Activated CD4-positive, alpha-beta T cell treated with anti-CD3 and anti-CD28 coated beads for 36 hours (primary cell): ENCODE measurements at regions not wholly inside any gene's neighbourhood (a gene's known extent, or its start where the extent isn't known, plus 50 kb on each side); places are given as distances from the start of the nearest gene placed in this dataset.

Experiments
- ATAC-seq: fragments of 200-7000 bp; cut with Tn5 transposase; one replicate; pipeline ENCODE4 v1.10.0; 2021; ENCODE audit warnings: mild to moderate bottlenecking, moderate library complexity
- CTCF ChIA-PET: fragments of 350-600 bp; sonication (Branson Sonifier 250); formaldehyde crosslinking; loops from one replicate; lab custom pipeline; 2021; ENCODE audit warnings: antibody characterized with exemption; lab: Charles Lee
- POLR2A ChIA-PET: fragments of 350-600 bp; sonication (Branson Sonifier 250); formaldehyde crosslinking; loops from one replicate; lab custom pipeline; 2021; ENCODE audit warnings: antibody characterized with exemption, inconsistent platforms; lab: Charles Lee
- DNase-seq: peaks from one replicate; pipeline ENCODE4 v3.0.0-alpha.2; 2020
- H3K27ac Mint-ChIP-seq: one replicate; pipeline ENCODE4 v1.8.0; 2021; ENCODE audit warnings: mixed read lengths
- H3K27me3 Mint-ChIP-seq: one replicate; pipeline ENCODE4 v1.8.0; 2021; ENCODE audit warnings: mixed read lengths
- H3K36me3 Mint-ChIP-seq: one replicate; pipeline ENCODE4 v1.8.0; 2021; ENCODE audit warnings: low read depth, mixed read lengths
- H3K4me1 Mint-ChIP-seq: one replicate; pipeline ENCODE4 v1.8.0; 2021; ENCODE audit warnings: mixed read lengths
- H3K4me3 Mint-ChIP-seq: one replicate; pipeline ENCODE4 v1.8.0; 2021; ENCODE audit warnings: mild to moderate bottlenecking, moderate library complexity, mixed read lengths
- H3K9me3 Mint-ChIP-seq: one replicate; pipeline ENCODE4 v1.8.0; 2021; ENCODE audit warnings: low read depth, mixed read lengths
- intact Hi-C, 2 experiments: fragments of 100-400 bp; cut with DNase I in 1 of 2; cut with micrococcal nuclease in 1 of 2; formaldehyde crosslinking; loops; one replicate each; pipeline versions ENCODE4 v1.14.2 to v1.15.1; 2022 to 2024; cut with DNase I, micrococcal nuclease

GRCh38 chr12:16415155-16415554 lies 67.7 kb downstream of the MGST1 start:
- DNase-seq = no peak
- no peak for ATAC-seq
- H3K4me3 Mint-ChIP-seq = no peak overlapping the region
- H3K27me3 Mint-ChIP-seq = no peaks in the 10 kb centered on the region
- CTCF ChIA-PET = no interaction called here
- no peaks in the 10 kb centered on the region for H3K4me1 Mint-ChIP-seq
- H3K27ac Mint-ChIP-seq = no peak overlapping the region
- POLR2A ChIA-PET = no interaction called here
- intact Hi-C loops = no loop called here
- no peaks in the 10 kb centered on the region for H3K36me3 Mint-ChIP-seq
- no peaks in the 10 kb centered on the region for H3K9me3 Mint-ChIP-seq

- Mint-ChIP-seq H3K4me3 (no peak overlapping the region), H3K27me3 (no peaks in the 10 kb centered on the region), H3K9me3 (peaks cover 4% of the 10 kb centered on the region), H3K4me1 (no peaks in the 10 kb centered on the region), H3K27ac (no peak overlapping the region), H3K36me3 (no peaks in the 10 kb centered on the region)
- intact Hi-C loops = no loop called here
- ChIA-PET POLR2A (no interaction called here), CTCF (no interaction called here)
- DNase-seq (no peak), ATAC-seq (no peak)
Observed at GRCh38 chr12:16417058-16417457, 69.6 kb downstream of the MGST1 start.

GRCh38 chr12:16421806-16422205 lies 74.4 kb downstream of the MGST1 start:
- POLR2A ChIA-PET = no interaction called here
- ATAC-seq (no peak), DNase-seq (no peak)
- intact Hi-C loops = no loop called here
- H3K27ac Mint-ChIP-seq = no peak overlapping the region
- H3K4me1 Mint-ChIP-seq = no peaks in the 10 kb centered on the region
- no peak overlapping the region for H3K4me3 Mint-ChIP-seq
- H3K27me3 Mint-ChIP-seq = no peaks in the 10 kb centered on the region
- no peaks in the 10 kb centered on the region for H3K36me3 Mint-ChIP-seq
- peaks cover 4% of the 10 kb centered on the region for H3K9me3 Mint-ChIP-seq
- CTCF ChIA-PET = no interaction called here

- POLR2A ChIA-PET = no interaction called here
Observed at GRCh38 chr12:16424531-16424930, 77.1 kb downstream of the MGST1 start.

GRCh38 chr12:16435875-16436554 lies 88.6 kb downstream of the MGST1 start:
- Mint-ChIP-seq H3K36me3 (no peaks in the 10 kb centered on the region), H3K4me1 (no peaks in the 10 kb centered on the region), H3K27ac (no peak overlapping the region), H3K4me3 (no peak overlapping the region), H3K27me3 (no peaks in the 10 kb centered on the region), H3K9me3 (peaks cover 3% of the 10 kb centered on the region)
- ChIA-PET POLR2A (no interaction called here), CTCF (no interaction called here)
- DNase-seq = no peak
- intact Hi-C loops = no loop called here
- no peak for ATAC-seq

More at GRCh38 chr12:16424531-16424930, 77.1 kb downstream of the MGST1 start:
- ATAC-seq = no peak
- no peak for DNase-seq
- CTCF ChIA-PET = no interaction called here
- Mint-ChIP-seq H3K4me1 (no peaks in the 10 kb centered on the region), H3K9me3 (peaks cover 6% of the 10 kb centered on the region), H3K36me3 (no peaks in the 10 kb centered on the region), H3K27me3 (no peaks in the 10 kb centered on the region), H3K4me3 (no peak overlapping the region), H3K27ac (no peak overlapping the region)
- intact Hi-C loops = no loop called here

GRCh38 chr12:16437281-16437816 lies 89.9 kb downstream of the MGST1 start:
- no peak for ATAC-seq
- Mint-ChIP-seq H3K27me3 (no peaks in the 10 kb centered on the region), H3K9me3 (peaks cover 7% of the 10 kb centered on the region), H3K4me1 (no peaks in the 10 kb centered on the region), H3K27ac (no peak overlapping the region), H3K36me3 (no peaks in the 10 kb centered on the region), H3K4me3 (no peak overlapping the region)
- no peak for DNase-seq
- intact Hi-C loops = no loop called here
- POLR2A ChIA-PET = no interaction called here
- CTCF ChIA-PET = no interaction called here

- Mint-ChIP-seq H3K36me3 (no peaks in the 10 kb centered on the region), H3K27me3 (no peaks in the 10 kb centered on the region), H3K4me1 (no peaks in the 10 kb centered on the region), H3K9me3 (peaks cover 10% of the 10 kb centered on the region), H3K4me3 (no peak overlapping the region), H3K27ac (no peak overlapping the region)
- no peak for ATAC-seq
- intact Hi-C loops = no loop called here
- CTCF ChIA-PET = no interaction called here
- POLR2A ChIA-PET = no interaction called here
- DNase-seq = no peak
Observed at GRCh38 chr12:16437926-16438325, 90.5 kb downstream of the MGST1 start.

- Mint-ChIP-seq H3K27ac (no peak overlapping the region), H3K36me3 (no peaks in the 10 kb centered on the region), H3K4me1 (no peaks in the 10 kb centered on the region), H3K27me3 (no peaks in the 10 kb centered on the region), H3K4me3 (no peak overlapping the region), H3K9me3 (peaks cover 3% of the 10 kb centered on the region)
- ATAC-seq (no peak), DNase-seq (no peak)
- CTCF ChIA-PET = no interaction called here
- intact Hi-C loops = no loop called here
- POLR2A ChIA-PET = no interaction called here
Observed at GRCh38 chr12:16449459-16449858, 102.0 kb downstream of the MGST1 start.

- ChIA-PET POLR2A (no interaction called here), CTCF (no interaction called here)
- Mint-ChIP-seq H3K36me3 (no peaks in the 10 kb centered on the region), H3K9me3 (peaks cover 3% of the 10 kb centered on the region), H3K27me3 (no peaks in the 10 kb centered on the region), H3K4me1 (no peaks in the 10 kb centered on the region), H3K4me3 (no peak overlapping the region), H3K27ac (no peak overlapping the region)
- intact Hi-C loops = no loop called here
- ATAC-seq (no peak), DNase-seq (no peak)
Observed at GRCh38 chr12:16453319-16453718, 105.9 kb downstream of the MGST1 start.

GRCh38 chr12:16454481-16454880 lies 107.0 kb downstream of the MGST1 start:
- H3K36me3 Mint-ChIP-seq = no peaks in the 10 kb centered on the region
- intact Hi-C loops = no loop called here
- DNase-seq (no peak), ATAC-seq (no peak)
- no peaks in the 10 kb centered on the region for H3K4me1 Mint-ChIP-seq
- no peak overlapping the region for H3K4me3 Mint-ChIP-seq
- H3K9me3 Mint-ChIP-seq = no peaks in the 10 kb centered on the region
- ChIA-PET CTCF (no interaction called here), POLR2A (no interaction called here)
- no peak overlapping the region for H3K27ac Mint-ChIP-seq
- no peaks in the 10 kb centered on the region for H3K27me3 Mint-ChIP-seq

- Mint-ChIP-seq H3K36me3 (no peaks in the 10 kb centered on the region), H3K27ac (no peak overlapping the region), H3K27me3 (no peaks in the 10 kb centered on the region), H3K9me3 (peaks cover 4% of the 10 kb centered on the region), H3K4me1 (no peaks in the 10 kb centered on the region), H3K4me3 (no peak overlapping the region)
- CTCF ChIA-PET = no interaction called here
- POLR2A ChIA-PET = no interaction called here
- intact Hi-C loops = no loop called here
- no peak for ATAC-seq
- no peak for DNase-seq
Observed at GRCh38 chr12:16458521-16459078, 111.2 kb downstream of the MGST1 start.

GRCh38 chr12:16467272-16467671 lies 119.8 kb downstream of the MGST1 start:
- Mint-ChIP-seq H3K4me3 (no peak overlapping the region), H3K27me3 (no peaks in the 10 kb centered on the region), H3K4me1 (no peaks in the 10 kb centered on the region), H3K36me3 (no peaks in the 10 kb centered on the region), H3K9me3 (peaks cover 14% of the 10 kb centered on the region), H3K27ac (no peak overlapping the region)
- ATAC-seq (no peak), DNase-seq (no peak)
- POLR2A ChIA-PET = no interaction called here
- CTCF ChIA-PET = no interaction called here
- intact Hi-C loops = no loop called here
